T1000 (cell line): ENCODE measurements at regions not wholly inside any gene's neighbourhood (a gene's known extent, or its start where the extent isn't known, plus 50 kb on each side); places are given as distances from the start of the nearest gene placed in this dataset.

Source experiments
- DNase-seq: peaks from one replicate; lab custom pipeline; 2025; ENCODE audit warnings: mixed read lengths; lab: John Stamatoyannopoulos, UW

GRCh38 chr2:37837628-37838328 is 87.3 kb upstream of the RMDN2 start:
- DNase-seq = no peak

- no peak for DNase-seq
These were observed 86.4 kb upstream of the RMDN2 start for GRCh38 chr2:37838541-37839167.

- no peak for DNase-seq
These were observed 85.1 kb upstream of the RMDN2 start for GRCh38 chr2:37839991-37840390.

GRCh38 chr2:37842732-37843440 is 82.2 kb upstream of the RMDN2 start:
- no peak for DNase-seq

- no peak for DNase-seq
These were observed 81.5 kb upstream of the RMDN2 start for GRCh38 chr2:37843556-37843955.

- no peak for DNase-seq
These were observed 78.9 kb upstream of the RMDN2 start for GRCh38 chr2:37846207-37846606.

- no peak for DNase-seq
These were observed 77.3 kb upstream of the RMDN2 start for GRCh38 chr2:37847792-37848191.

GRCh38 chr2:37848451-37848850 is 76.6 kb upstream of the RMDN2 start:
- no peak for DNase-seq

GRCh38 chr2:37849911-37850310 is 75.2 kb upstream of the RMDN2 start:
- DNase-seq = no peak

- DNase-seq = no peak
These were observed 73.7 kb upstream of the RMDN2 start for GRCh38 chr2:37851428-37851827.

- no peak for DNase-seq
These were observed 73.1 kb upstream of the RMDN2 start for GRCh38 chr2:37851828-37852584.

- DNase-seq = no peak
These were observed 72.5 kb upstream of the RMDN2 start for GRCh38 chr2:37852585-37853014.

- DNase-seq = no peak
These were observed 70.3 kb upstream of the RMDN2 start for GRCh38 chr2:37854676-37855282.

- DNase-seq = no peak
These were observed 69.6 kb upstream of the RMDN2 start for GRCh38 chr2:37855283-37856041.

- no peak for DNase-seq
These were observed 68.9 kb upstream of the RMDN2 start for GRCh38 chr2:37856101-37856751.

GRCh38 chr2:37857575-37858399 is 67.3 kb upstream of the RMDN2 start:
- DNase-seq = no peak

GRCh38 chr2:37858400-37858711 is 66.7 kb upstream of the RMDN2 start:
- no peak for DNase-seq

- DNase-seq = no peak
These were observed 66.3 kb upstream of the RMDN2 start for GRCh38 chr2:37858725-37859267.

GRCh38 chr2:37862620-37863019 is 62.5 kb upstream of the RMDN2 start:
- DNase-seq = no peak

- DNase-seq = no peak
These were observed 60.9 kb upstream of the RMDN2 start for GRCh38 chr2:37864217-37864616.
